DMS 273 (cell line): ENCODE measurements at regions not wholly inside any gene's neighbourhood (a gene's known extent, or its start where the extent isn't known, plus 50 kb on each side); places are given as distances from the start of the nearest gene placed in this dataset.

Experiments
- DNase-seq: peaks from one replicate; lab custom pipeline; 2025; ENCODE audit not compliant: unreplicated experiment; lab: John Stamatoyannopoulos, UW

GRCh38 chr2:71743995-71744675, 290.8 kb downstream of the DYSF start:
- peak; percentile 60 for DNase-seq

- peak; percentile 42 for DNase-seq
Observed at GRCh38 chr2:71742953-71743601, 289.7 kb downstream of the DYSF start.

- DNase-seq: peak; percentile 72
Observed at GRCh38 chr2:71736986-71737385, 283.6 kb downstream of the DYSF start.

GRCh38 chr2:71736091-71736861, 282.9 kb downstream of the DYSF start:
- DNase-seq: peak; percentile 24
